ENCODE measurements at regions not wholly inside any gene's neighbourhood (a gene's known extent, or its start where the extent isn't known, plus 50 kb on each side); places are given as distances from the start of the nearest gene placed in this dataset.
"Not testable (repeated sequence)": the region's sequence is repeated elsewhere in the genome, so short reads cannot be mapped to it uniquely, and the experiment has no call there.

- no peaks in the 10 kb centered on the region for H3K27me3 Mint-ChIP-seq (ENCODE audit: low read depth)
- ATAC-seq (no peak), DNase-seq (no peak)
- H3K9me3 Mint-ChIP-seq: peaks cover 18% of the 10 kb centered on the region
- no peaks in the 10 kb centered on the region for H3K36me3 Mint-ChIP-seq (ENCODE audit: insufficient read depth)
- H3K4me1 Mint-ChIP-seq (ENCODE audit: low read depth): no peaks in the 10 kb centered on the region
- no peak overlapping the region for H3K4me3 Mint-ChIP-seq
Observed at GRCh38 chr14:43260056-43260455, 1247.0 kb downstream of the FSCB start.

GRCh38 chr14:43258396-43258795 lies 1248.7 kb downstream of the FSCB start:
- H3K27me3 Mint-ChIP-seq (ENCODE audit: low read depth): no peaks in the 10 kb centered on the region
- no peak overlapping the region for H3K4me3 Mint-ChIP-seq
- peaks cover 14% of the 10 kb centered on the region for H3K9me3 Mint-ChIP-seq
- H3K4me1 Mint-ChIP-seq (ENCODE audit: low read depth): no peaks in the 10 kb centered on the region
- H3K36me3 Mint-ChIP-seq (ENCODE audit: insufficient read depth): no peaks in the 10 kb centered on the region
- no peak for DNase-seq
- no peak for ATAC-seq

DNA sequence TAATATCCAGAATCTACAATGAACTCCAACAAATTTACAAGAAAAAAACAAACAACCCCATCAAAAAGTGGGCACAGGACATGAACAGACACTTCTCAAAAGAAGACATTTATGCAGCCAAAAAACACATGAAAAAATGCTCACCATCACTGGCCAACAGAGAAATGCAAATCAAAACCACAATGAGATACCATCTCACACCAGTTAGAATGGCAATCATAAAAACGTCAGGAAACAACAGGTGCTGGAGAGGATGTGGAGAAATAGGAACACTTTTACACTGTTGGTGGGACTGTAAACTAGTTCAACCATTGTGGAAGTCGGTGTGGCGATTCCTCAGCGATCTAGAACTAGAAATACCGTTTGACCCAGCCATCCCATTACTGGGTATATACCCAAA lies 1250.1 kb downstream of the FSCB start:
- H3K4me1 Mint-ChIP-seq (ENCODE audit: low read depth); H3K27me3 Mint-ChIP-seq (ENCODE audit: low read depth); H3K4me3 Mint-ChIP-seq; DNase-seq; ATAC-seq; H3K36me3 Mint-ChIP-seq (ENCODE audit: insufficient read depth): not testable (repeated sequence)
- H3K9me3 Mint-ChIP-seq: peaks cover 10% of the 10 kb centered on the region

- H3K36me3 Mint-ChIP-seq (ENCODE audit: insufficient read depth): no peaks in the 10 kb centered on the region
- H3K4me3 Mint-ChIP-seq: no peak overlapping the region
- H3K4me1 Mint-ChIP-seq (ENCODE audit: low read depth): no peaks in the 10 kb centered on the region
- peaks cover 6% of the 10 kb centered on the region for H3K9me3 Mint-ChIP-seq
- ATAC-seq (no peak), DNase-seq (no peak)
- H3K27me3 Mint-ChIP-seq (ENCODE audit: low read depth): no peaks in the 10 kb centered on the region
Observed at GRCh38 chr14:43252866-43253265, 1254.2 kb downstream of the FSCB start.

DNA sequence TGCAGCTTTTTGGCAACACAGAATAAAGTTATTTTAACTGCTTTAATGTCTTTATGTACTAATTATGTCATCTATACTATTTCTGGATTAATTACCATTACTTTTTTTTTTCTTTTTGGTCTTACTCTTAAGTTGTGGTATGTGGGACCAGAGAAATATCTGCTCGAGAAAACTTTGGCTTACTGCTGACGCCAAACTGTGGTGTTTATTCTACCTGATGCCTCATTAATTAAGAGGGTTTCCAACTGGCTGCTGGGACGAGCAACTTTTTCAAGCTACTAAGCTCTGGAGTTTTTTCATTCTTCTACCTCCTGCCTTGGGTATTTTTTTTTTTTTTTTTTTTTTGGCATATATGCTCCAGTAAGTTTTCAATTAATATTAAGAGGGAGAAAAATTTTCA lies 1257.5 kb downstream of the FSCB start:
- Mint-ChIP-seq H3K9me3 (peaks cover 7% of the 10 kb centered on the region), H3K4me3 (no peak overlapping the region), H3K27me3 (ENCODE audit: low read depth) (no peaks in the 10 kb centered on the region), H3K36me3 (ENCODE audit: insufficient read depth) (no peaks in the 10 kb centered on the region), H3K4me1 (ENCODE audit: low read depth) (no peaks in the 10 kb centered on the region)
- DNase-seq: no peak
- no peak for ATAC-seq

- no peak overlapping the region for H3K4me3 Mint-ChIP-seq
- DNase-seq: no peak
- ATAC-seq: no peak
Observed at GRCh38 chr14:43249116-43249515, 1258.0 kb downstream of the FSCB start.

DNA sequence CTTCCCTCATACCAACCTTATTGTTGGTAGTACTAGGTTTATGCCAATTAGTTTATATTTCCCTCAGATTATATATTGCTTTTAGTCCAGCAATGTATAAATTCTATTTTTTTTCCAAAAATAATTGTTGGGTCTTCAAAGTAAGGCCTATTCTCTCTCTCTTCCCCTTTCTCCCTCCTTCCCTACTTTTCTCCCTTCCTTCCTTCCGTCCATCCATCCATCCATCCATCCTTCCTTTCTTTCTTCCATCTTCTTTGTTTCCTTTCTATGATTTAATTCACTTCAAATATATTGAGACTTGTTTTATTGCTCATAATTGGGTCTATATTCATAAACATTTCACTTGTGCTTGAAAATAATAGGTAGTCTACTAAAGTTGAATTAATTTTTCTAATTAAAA lies 1259.2 kb downstream of the FSCB start:
- no peak for ATAC-seq
- Mint-ChIP-seq H3K4me3 (no peak overlapping the region), H3K4me1 (ENCODE audit: low read depth) (no peaks in the 10 kb centered on the region), H3K27me3 (ENCODE audit: low read depth) (no peaks in the 10 kb centered on the region), H3K9me3 (peaks cover 7% of the 10 kb centered on the region), H3K36me3 (ENCODE audit: insufficient read depth) (no peaks in the 10 kb centered on the region)
- DNase-seq: no peak

More at GRCh38 chr14:43249116-43249515, 1258.0 kb downstream of the FSCB start:
- Mint-ChIP-seq H3K4me1 (ENCODE audit: low read depth) (no peaks in the 10 kb centered on the region), H3K27me3 (ENCODE audit: low read depth) (no peaks in the 10 kb centered on the region), H3K36me3 (ENCODE audit: insufficient read depth) (no peaks in the 10 kb centered on the region), H3K9me3 (peaks cover 7% of the 10 kb centered on the region)

GRCh38 chr14:43244142-43244625 lies 1262.9 kb downstream of the FSCB start:
- no peaks in the 10 kb centered on the region for H3K4me1 Mint-ChIP-seq (ENCODE audit: low read depth)
- ATAC-seq (no peak), DNase-seq (no peak)
- peaks cover 7% of the 10 kb centered on the region for H3K9me3 Mint-ChIP-seq
- H3K36me3 Mint-ChIP-seq (ENCODE audit: insufficient read depth): no peaks in the 10 kb centered on the region
- H3K27me3 Mint-ChIP-seq (ENCODE audit: low read depth): no peaks in the 10 kb centered on the region
- no peak overlapping the region for H3K4me3 Mint-ChIP-seq

GRCh38 chr14:43243168-43243567 lies 1263.9 kb downstream of the FSCB start:
- Mint-ChIP-seq H3K36me3 (ENCODE audit: insufficient read depth) (no peaks in the 10 kb centered on the region), H3K4me3 (no peak overlapping the region), H3K27me3 (ENCODE audit: low read depth) (no peaks in the 10 kb centered on the region), H3K4me1 (ENCODE audit: low read depth) (no peaks in the 10 kb centered on the region), H3K9me3 (peaks cover 4% of the 10 kb centered on the region)
- ATAC-seq: no peak
- DNase-seq: no peak

DNA sequence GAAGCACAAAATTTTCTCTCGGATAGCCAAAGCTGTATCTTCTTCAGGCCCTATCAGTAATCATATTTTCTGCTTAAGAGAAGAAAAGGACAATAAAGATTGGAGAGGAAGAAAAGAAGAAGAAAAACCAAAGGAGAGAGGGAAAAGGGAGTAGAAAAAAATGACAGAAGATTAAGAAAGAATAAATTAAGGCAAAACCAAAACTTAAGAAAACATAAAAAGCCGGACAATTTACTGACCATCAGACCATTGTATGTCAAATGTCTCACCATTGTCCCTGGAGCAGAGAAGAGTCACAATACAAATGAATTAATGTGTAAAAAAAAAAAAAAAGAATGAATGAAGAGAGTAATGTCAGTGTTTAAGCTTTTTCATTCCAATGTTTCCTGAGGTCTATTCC lies 1274.8 kb downstream of the FSCB start:
- peaks cover 20% of the 10 kb centered on the region for H3K9me3 Mint-ChIP-seq
- H3K4me1 Mint-ChIP-seq (ENCODE audit: low read depth): no peaks in the 10 kb centered on the region
- H3K36me3 Mint-ChIP-seq (ENCODE audit: insufficient read depth): no peaks in the 10 kb centered on the region
- no peak for DNase-seq
- H3K4me3 Mint-ChIP-seq: no peak overlapping the region
- no peaks in the 10 kb centered on the region for H3K27me3 Mint-ChIP-seq (ENCODE audit: low read depth)
- no peak for ATAC-seq

GRCh38 chr14:43215524-43215923 lies 1291.6 kb downstream of the FSCB start:
- H3K9me3 Mint-ChIP-seq: no peaks in the 10 kb centered on the region
- no peaks in the 10 kb centered on the region for H3K4me1 Mint-ChIP-seq (ENCODE audit: low read depth)
- H3K4me3 Mint-ChIP-seq: no peak overlapping the region
- H3K36me3 Mint-ChIP-seq (ENCODE audit: insufficient read depth): no peaks in the 10 kb centered on the region
- H3K27me3 Mint-ChIP-seq (ENCODE audit: low read depth): no peaks in the 10 kb centered on the region
- no peak for DNase-seq
- ATAC-seq: no peak

DNA sequence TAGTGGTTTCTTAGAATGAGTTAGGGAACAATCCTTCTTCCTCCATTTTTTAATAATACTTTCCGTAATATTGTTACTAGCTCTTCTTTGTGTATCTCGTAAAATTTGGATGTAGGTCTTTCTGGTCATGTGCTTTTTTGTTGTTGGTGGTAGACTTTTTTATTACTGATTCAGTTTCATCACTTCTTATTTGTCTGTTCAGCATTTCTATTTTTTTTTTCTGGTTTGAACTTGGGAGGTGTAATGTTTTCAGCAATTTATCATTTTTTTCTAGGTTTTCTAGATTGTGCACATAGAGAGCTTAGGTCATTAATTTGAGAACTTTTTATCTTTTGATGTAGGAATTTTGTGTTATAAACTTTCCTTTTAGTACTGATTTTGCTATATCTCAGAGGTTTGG lies 1299.9 kb downstream of the FSCB start:
- Mint-ChIP-seq H3K9me3 (peaks cover 3% of the 10 kb centered on the region), H3K27me3 (ENCODE audit: low read depth) (no peaks in the 10 kb centered on the region), H3K4me3 (no peak overlapping the region), H3K4me1 (ENCODE audit: low read depth) (no peaks in the 10 kb centered on the region), H3K36me3 (ENCODE audit: insufficient read depth) (no peaks in the 10 kb centered on the region)
- ATAC-seq (no peak), DNase-seq (no peak)

GRCh38 chr14:43204816-43205215 lies 1302.3 kb downstream of the FSCB start:
- Mint-ChIP-seq H3K27me3 (ENCODE audit: low read depth) (no peaks in the 10 kb centered on the region), H3K9me3 (peaks cover 3% of the 10 kb centered on the region), H3K36me3 (ENCODE audit: insufficient read depth) (no peaks in the 10 kb centered on the region), H3K4me3 (no peak overlapping the region), H3K4me1 (ENCODE audit: low read depth) (no peaks in the 10 kb centered on the region)
- ATAC-seq (no peak), DNase-seq (no peak)

GRCh38 chr14:43200519-43200918 lies 1306.6 kb downstream of the FSCB start:
- Mint-ChIP-seq H3K4me1 (ENCODE audit: low read depth) (no peaks in the 10 kb centered on the region), H3K4me3 (no peak overlapping the region), H3K9me3 (peaks cover 3% of the 10 kb centered on the region), H3K36me3 (ENCODE audit: insufficient read depth) (no peaks in the 10 kb centered on the region), H3K27me3 (ENCODE audit: low read depth) (no peaks in the 10 kb centered on the region)
- ATAC-seq: no peak
- no peak for DNase-seq

GRCh38 chr14:43198465-43198864 lies 1308.6 kb downstream of the FSCB start:
- H3K4me3 Mint-ChIP-seq: no peak overlapping the region
- H3K36me3 Mint-ChIP-seq (ENCODE audit: insufficient read depth): no peaks in the 10 kb centered on the region
- no peaks in the 10 kb centered on the region for H3K4me1 Mint-ChIP-seq (ENCODE audit: low read depth)
- ATAC-seq (no peak), DNase-seq (no peak)
- peaks cover 3% of the 10 kb centered on the region for H3K9me3 Mint-ChIP-seq
- no peaks in the 10 kb centered on the region for H3K27me3 Mint-ChIP-seq (ENCODE audit: low read depth)

DNA sequence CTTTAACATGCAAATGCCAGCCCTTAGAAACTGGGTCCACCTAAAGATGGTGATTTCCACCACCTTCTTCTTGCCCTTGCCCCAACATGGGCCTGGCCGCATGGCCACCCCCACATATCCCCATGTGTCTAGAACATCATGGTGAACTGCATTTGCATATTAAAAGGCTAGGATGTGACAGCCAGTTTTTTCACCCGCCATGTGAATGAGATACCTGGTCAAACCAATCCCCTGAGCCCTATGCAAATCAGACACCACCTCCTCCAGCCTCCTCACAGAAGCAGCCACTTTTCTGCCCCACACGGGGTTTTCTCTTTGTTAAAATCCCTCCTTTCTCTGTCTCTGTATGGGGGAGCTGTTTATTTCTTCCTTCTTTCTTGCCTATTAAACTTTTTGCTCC lies 1322.5 kb downstream of the FSCB start:
- Mint-ChIP-seq H3K36me3 (ENCODE audit: insufficient read depth) (no peaks in the 10 kb centered on the region), H3K4me1 (ENCODE audit: low read depth) (no peaks in the 10 kb centered on the region), H3K4me3 (no peak overlapping the region), H3K9me3 (peaks cover 12% of the 10 kb centered on the region), H3K27me3 (ENCODE audit: low read depth) (no peaks in the 10 kb centered on the region)
- DNase-seq (no peak), ATAC-seq (no peak)
